Neuronal stem cell (in vitro differentiated cells): ENCODE measurements at regions not wholly inside any gene's neighbourhood (a gene's known extent, or its start where the extent isn't known, plus 50 kb on each side); places are given as distances from the start of the nearest gene placed in this dataset.
"Not testable (repeated sequence)": the region's sequence is repeated elsewhere in the genome, so short reads cannot be mapped to it uniquely, and the experiment has no call there.

ENCODE experiments used
- DNase-seq: peaks from one replicate; pipeline ENCODE4 v3.0.0-alpha.2; 2013; ENCODE audit warnings: low spot score
- H2AFZ ChIP-seq: one replicate; pipeline ENCODE4 v1.6.1; 2013; ENCODE audit warnings: mild to moderate bottlenecking, low read length, inconsistent platforms
- H2AK5ac ChIP-seq: 2 replicates; pipeline ENCODE4 v1.6.1; 2013; ENCODE audit warnings: low read depth, mild to moderate bottlenecking, inconsistent platforms, low read length, moderate library complexity, mixed read lengths
- H2BK120ac ChIP-seq: 2 replicates; pipeline ENCODE4 v1.6.1; 2013; ENCODE audit warnings: low read depth, mild to moderate bottlenecking, inconsistent platforms, low read length, moderate library complexity, mixed read lengths
- H2BK12ac ChIP-seq: one replicate; pipeline ENCODE4 v1.6.1; 2013; ENCODE audit warnings: low read length, inconsistent platforms
- H2BK15ac ChIP-seq: 2 replicates; pipeline ENCODE4 v1.6.1; 2013; ENCODE audit warnings: mild to moderate bottlenecking, low read length, inconsistent platforms, mixed read lengths
- H2BK5ac ChIP-seq: one replicate; pipeline ENCODE4 v1.6.1; 2013; ENCODE audit warnings: inconsistent platforms, mild to moderate bottlenecking, low read length, moderate library complexity
- H3K14ac ChIP-seq: one replicate; pipeline ENCODE4 v1.6.1; 2013; ENCODE audit warnings: low read length, inconsistent platforms
- H3K18ac ChIP-seq: 2 replicates; pipeline ENCODE4 v1.6.1; 2013; ENCODE audit warnings: low read length, inconsistent platforms
- H3K23ac ChIP-seq: 2 replicates; pipeline ENCODE4 v1.6.1; 2013; ENCODE audit warnings: low read depth, mild to moderate bottlenecking, mixed read lengths, low read length, inconsistent platforms; ENCODE audit not compliant: poor library complexity
- H3K27ac ChIP-seq: replicated peaks from 3 replicates; pipeline ENCODE4 v1.5.1; 2013; ENCODE audit warnings: low read length, inconsistent platforms
- H3K27me3 ChIP-seq, 3 experiments: 2 replicates each; pipeline ENCODE4 v1.6.1; 2013; ENCODE audit warnings: low read length in 3 of 3, mild to moderate bottlenecking in 2 of 3, inconsistent platforms in 1 of 3, low read depth in 1 of 3, mixed read lengths in 1 of 3, moderate library complexity in 1 of 3; ENCODE audit not compliant: control insufficient read depth in 3 of 3, insufficient read depth in 3 of 3
- H3K36me3 ChIP-seq, 2 donors: replicated peaks in 1 of 2; 2 replicates each; pipeline ENCODE4 v1.6.1; 2013; ENCODE audit warnings: low read length in 2 of 2; ENCODE audit not compliant: control insufficient read depth in 2 of 2, insufficient read depth in 2 of 2
- H3K4ac ChIP-seq: 2 replicates; pipeline ENCODE4 v1.6.1; 2013; ENCODE audit warnings: inconsistent platforms, mild to moderate bottlenecking, low read length, moderate library complexity
- H3K4me1 ChIP-seq, 2 donors: 1 replicate in 1 of 2; 2 replicates in 1 of 2; pipeline ENCODE4 v1.6.1; 2013; ENCODE audit warnings: low read length in 2 of 2, low read depth in 1 of 2; ENCODE audit not compliant: control insufficient read depth in 2 of 2, insufficient read depth in 1 of 2
- H3K4me2 ChIP-seq: one replicate; pipeline ENCODE4 v1.6.1; 2013; ENCODE audit warnings: mild to moderate bottlenecking, low read length, inconsistent platforms; ENCODE audit not compliant: insufficient read depth, poor library complexity, severe bottlenecking
- H3K4me3 ChIP-seq, 2 donors: 2 replicates each; pipeline ENCODE4 v1.5.1; 2013; ENCODE audit warnings: low read length in 2 of 2, mild to moderate bottlenecking in 2 of 2, inconsistent platforms in 1 of 2, moderate library complexity in 1 of 2
- H3K79me1 ChIP-seq: one replicate; pipeline ENCODE4 v1.6.1; 2013; ENCODE audit warnings: low read depth, mild to moderate bottlenecking, inconsistent platforms, low read length, moderate library complexity
- H3K9ac ChIP-seq: one replicate; pipeline ENCODE4 v1.6.1; 2013; ENCODE audit warnings: mild to moderate bottlenecking, low read depth, low read length, inconsistent platforms; ENCODE audit not compliant: poor library complexity
- H3K9me3 ChIP-seq, 2 donors: replicated peaks in 1 of 2; 2 replicates each; pipeline versions ENCODE3 to v1.6.1; 2013; ENCODE audit warnings: low read length in 2 of 2, mild to moderate bottlenecking in 2 of 2, inconsistent platforms in 1 of 2, low read depth in 1 of 2, mixed read lengths in 1 of 2, moderate library complexity in 1 of 2; ENCODE audit not compliant: control insufficient read depth in 2 of 2, insufficient read depth in 1 of 2
- H4K8ac ChIP-seq: one replicate; pipeline ENCODE4 v1.6.1; 2013; ENCODE audit warnings: low read depth, mild to moderate bottlenecking, inconsistent platforms, low read length, moderate library complexity
- H4K91ac ChIP-seq: one replicate; pipeline ENCODE4 v1.6.1; 2013; ENCODE audit warnings: low read length, low read depth, mild to moderate bottlenecking, inconsistent platforms; ENCODE audit not compliant: poor library complexity
- WGBS, 2 donors: extraction: QIAGEN DNeasy Blood & Tissue Kit; methylation state at CpG; one replicate each; pipeline ENCODE4 v1.1.7; 2013; ENCODE audit warnings: missing lambda C conversion rate in 2 of 2, mixed read lengths in 1 of 2; ENCODE audit not compliant: insufficient read length in 2 of 2, insufficient replicate concordance in 1 of 2; ENCODE audit errors: extremely low coverage in 2 of 2; 5-methylcytosine and 5-hydroxymethylcytosine counted together

GRCh38 chr9:28147430-28147829 is 574.1 kb upstream of the C9orf72 start:
- not testable (repeated sequence) for H2AFZ ChIP-seq, H3K79me1 ChIP-seq, H3K9ac ChIP-seq, H3K9me3 ChIP-seq, DNase-seq, H3K18ac ChIP-seq, H3K23ac ChIP-seq, H4K91ac ChIP-seq, H2BK120ac ChIP-seq, H3K27ac ChIP-seq, H3K4me2 ChIP-seq, H2BK12ac ChIP-seq, H3K4me1 ChIP-seq, H3K4ac ChIP-seq, H3K36me3 ChIP-seq, H3K27me3 ChIP-seq, H4K8ac ChIP-seq, H3K4me3 ChIP-seq, H2AK5ac ChIP-seq, H3K14ac ChIP-seq, H2BK15ac ChIP-seq, H2BK5ac ChIP-seq
- no CpG with 5 or more reads among the region's 15 CpGs for WGBS, 2 donors

- H4K8ac ChIP-seq, H2AFZ ChIP-seq, H3K9me3 ChIP-seq, H3K4ac ChIP-seq, H2AK5ac ChIP-seq, H3K4me3 ChIP-seq, H3K27ac ChIP-seq, DNase-seq, H3K14ac ChIP-seq, H3K4me2 ChIP-seq, H3K79me1 ChIP-seq, H4K91ac ChIP-seq, H3K23ac ChIP-seq, H2BK5ac ChIP-seq, H2BK120ac ChIP-seq, H2BK12ac ChIP-seq, H3K18ac ChIP-seq, H3K27me3 ChIP-seq, H3K4me1 ChIP-seq, H3K36me3 ChIP-seq, H2BK15ac ChIP-seq, H3K9ac ChIP-seq: not testable (repeated sequence)
- no CpG with 5 or more reads among the region's 18 CpGs for whole genome bisulfite sequencing, 2 donors
Observed at GRCh38 chr9:28147923-28148597, 574.8 kb upstream of the C9orf72 start.

DNA sequence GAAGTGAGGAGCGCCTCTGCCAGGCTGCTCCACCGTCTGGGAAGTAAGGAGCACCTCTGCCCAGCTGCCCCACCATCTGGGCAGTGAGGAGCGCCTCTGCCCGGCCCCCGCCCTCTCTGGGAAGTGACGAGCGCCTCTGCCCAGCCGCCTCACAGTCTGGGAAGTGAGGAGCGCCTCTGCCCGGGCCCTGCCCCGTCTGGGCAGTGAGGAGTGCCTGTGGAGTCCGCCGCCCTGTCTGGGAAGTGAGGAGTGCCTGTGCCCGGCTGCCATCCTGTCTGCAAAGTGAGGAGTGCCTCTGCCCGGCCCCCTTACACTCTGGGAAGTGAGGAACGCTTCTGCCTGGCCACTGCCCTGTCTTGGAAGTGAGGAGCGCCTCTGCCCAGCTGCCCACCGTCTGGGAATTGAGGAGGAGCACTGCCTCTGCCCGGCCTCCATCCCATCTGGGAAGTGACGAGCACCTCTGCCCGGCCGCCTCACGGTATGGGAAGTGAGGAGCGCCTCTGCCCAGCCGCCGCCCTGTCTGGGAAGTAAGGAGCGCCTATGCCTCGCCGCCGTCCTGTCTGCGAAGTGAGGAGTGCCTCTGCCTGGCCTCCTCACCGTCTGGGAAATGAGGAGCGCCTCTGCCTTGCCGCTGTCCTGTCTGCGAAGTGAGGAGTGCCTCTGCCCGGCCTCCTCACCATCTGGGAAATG is 576.2 kb upstream of the C9orf72 start:
- not testable (repeated sequence) for H2BK15ac ChIP-seq, H3K79me1 ChIP-seq, H4K91ac ChIP-seq, H3K14ac ChIP-seq, DNase-seq, H3K36me3 ChIP-seq, H2AFZ ChIP-seq, H2BK5ac ChIP-seq, H3K4ac ChIP-seq, H3K9me3 ChIP-seq, H3K9ac ChIP-seq, H3K27ac ChIP-seq, H3K27me3 ChIP-seq, H4K8ac ChIP-seq, H3K4me1 ChIP-seq, H2BK12ac ChIP-seq, H3K18ac ChIP-seq, H3K4me2 ChIP-seq, H2AK5ac ChIP-seq, H3K4me3 ChIP-seq, H3K23ac ChIP-seq, H2BK120ac ChIP-seq
- WGBS, 2 donors = no CpG with 5 or more reads among the region's 36 CpGs

DNA sequence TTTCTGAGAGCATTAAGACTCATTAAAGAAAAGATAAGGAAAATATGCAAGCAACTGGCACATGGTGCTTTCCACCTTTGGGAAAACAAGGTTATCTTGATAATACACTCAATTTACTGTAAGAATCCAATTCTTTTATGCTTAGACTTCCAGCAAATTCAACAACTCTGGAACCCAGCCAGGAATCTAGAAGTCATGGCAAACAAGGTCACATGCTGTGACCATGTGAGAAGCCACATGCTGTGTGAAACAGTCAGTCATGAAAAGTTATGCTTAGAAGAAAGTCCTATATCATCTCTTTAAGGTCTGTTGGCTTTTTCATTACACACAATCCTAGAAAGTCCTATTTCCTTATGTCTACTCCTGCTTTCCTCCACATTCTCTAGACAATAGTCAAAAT is 581.8 kb upstream of the C9orf72 start:
- H3K4me2 ChIP-seq = no peak overlapping the region
- no peaks in the 10 kb centered on the region for H3K79me1 ChIP-seq
- H3K23ac ChIP-seq = no peak overlapping the region
- no peak overlapping the region for H2AK5ac ChIP-seq
- no peak overlapping the region for H3K27ac ChIP-seq
- no peak overlapping the region for H3K18ac ChIP-seq
- H2BK12ac ChIP-seq = no peak overlapping the region
- H3K9me3 ChIP-seq = peaks cover 0 to 5% of the 10 kb centered on the region in 2 donors
- no peak overlapping the region for H3K4me3 ChIP-seq
- H3K27me3 ChIP-seq = no peaks in the 10 kb centered on the region
- no peak overlapping the region for H2BK120ac ChIP-seq
- H3K4me1 ChIP-seq = peaks cover 0 to 1% of the 10 kb centered on the region in 2 donors
- no peak overlapping the region for H3K4ac ChIP-seq
- DNase-seq = no peak
- no peak overlapping the region for H4K8ac ChIP-seq
- H3K36me3 ChIP-seq = no peaks in the 10 kb centered on the region
- no peak overlapping the region for H2BK15ac ChIP-seq
- no peak overlapping the region for H3K14ac ChIP-seq
- no peak overlapping the region for H2BK5ac ChIP-seq
- H3K9ac ChIP-seq = no peak overlapping the region
- H4K91ac ChIP-seq = no peak overlapping the region
- H2AFZ ChIP-seq = no peak overlapping the region
